A172 (cell line): ENCODE measurements at regions not wholly inside any gene's neighbourhood (a gene's known extent, or its start where the extent isn't known, plus 50 kb on each side); places are given as distances from the start of the nearest gene placed in this dataset.
"Not testable (repeated sequence)": the region's sequence is repeated elsewhere in the genome, so short reads cannot be mapped to it uniquely, and the experiment has no call there.

Experiments used
- DNase-seq: peaks from one replicate; pipeline ENCODE4 v3.0.0-alpha.2; 2015; ENCODE audit warnings: low spot score

DNA sequence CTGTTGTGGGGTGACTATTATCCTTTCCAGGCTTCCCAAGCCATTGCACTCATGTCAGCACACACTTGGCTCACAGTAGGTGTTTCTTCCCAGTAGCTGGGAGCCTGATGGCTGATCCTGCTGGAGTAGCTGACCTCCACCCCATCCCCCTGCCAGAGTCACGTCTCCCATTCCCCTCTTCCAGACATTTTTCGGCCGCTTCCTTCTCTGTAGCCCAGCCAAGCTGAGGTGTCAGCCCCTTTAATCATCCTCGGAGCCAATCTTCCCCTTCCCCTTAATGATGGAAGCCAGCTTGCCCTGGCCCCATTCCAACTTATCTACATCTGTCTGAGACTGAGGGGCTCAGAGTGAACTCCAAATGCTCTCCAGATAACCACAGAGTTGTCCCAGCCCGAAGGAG is 550.7 kb downstream of the MN1 start:
- no peak for DNase-seq

DNA sequence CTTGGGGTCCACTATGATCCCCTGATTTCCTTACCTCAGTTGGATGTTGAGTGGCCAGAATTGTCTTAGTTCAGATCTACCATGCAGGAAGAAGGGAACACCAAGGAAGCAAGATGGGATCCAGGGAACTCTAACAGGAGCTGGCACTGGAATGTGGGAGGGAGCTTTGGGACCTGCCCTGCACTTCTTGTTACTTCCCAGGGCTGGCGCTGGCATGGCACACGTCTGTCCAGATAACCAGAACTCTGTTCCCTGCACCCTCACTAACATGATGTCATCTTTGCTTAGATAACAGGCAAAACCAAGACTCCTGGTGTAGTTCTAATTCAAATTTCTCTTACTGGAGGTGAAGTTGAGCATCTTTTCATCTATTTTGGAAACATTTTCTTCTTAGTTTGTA is 550.0 kb downstream of the MN1 start:
- DNase-seq = no peak

DNA sequence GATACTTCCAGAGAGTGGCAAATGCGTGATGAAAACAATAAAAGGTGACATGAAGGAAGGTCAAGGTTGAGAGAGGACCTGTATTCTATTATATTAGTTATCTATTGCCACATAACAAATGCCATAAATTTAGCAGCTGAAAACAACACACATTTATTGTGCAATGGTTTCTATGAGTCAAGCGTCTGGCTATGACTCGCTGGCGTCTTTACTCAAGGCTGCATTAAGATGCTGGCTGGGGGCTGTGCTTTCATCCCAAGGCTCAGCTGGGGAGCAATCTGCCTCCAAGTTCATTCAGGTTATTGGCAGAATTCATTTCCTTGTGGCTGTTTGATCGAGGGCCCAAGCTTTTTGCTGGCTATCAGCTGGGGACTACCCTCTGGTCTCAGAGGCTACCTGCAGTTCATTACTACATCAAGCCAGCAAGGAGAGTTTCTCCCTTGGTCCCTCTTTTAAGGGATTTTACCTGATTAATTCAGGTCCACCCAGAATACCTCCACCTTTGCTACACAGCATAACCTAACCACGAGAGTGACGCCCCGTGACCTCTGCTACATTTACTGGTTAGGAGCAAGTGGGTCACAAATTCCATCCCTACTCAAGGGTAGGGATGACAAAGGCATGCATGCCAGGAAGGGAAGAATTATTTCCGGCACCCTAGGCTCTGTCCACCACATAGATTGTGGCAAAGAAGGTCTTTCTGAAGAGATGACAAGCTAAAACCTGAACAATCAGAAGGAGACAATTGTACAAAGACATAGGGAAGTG is 549.1 kb downstream of the MN1 start:
- peak; percentile 52 for DNase-seq

DNA sequence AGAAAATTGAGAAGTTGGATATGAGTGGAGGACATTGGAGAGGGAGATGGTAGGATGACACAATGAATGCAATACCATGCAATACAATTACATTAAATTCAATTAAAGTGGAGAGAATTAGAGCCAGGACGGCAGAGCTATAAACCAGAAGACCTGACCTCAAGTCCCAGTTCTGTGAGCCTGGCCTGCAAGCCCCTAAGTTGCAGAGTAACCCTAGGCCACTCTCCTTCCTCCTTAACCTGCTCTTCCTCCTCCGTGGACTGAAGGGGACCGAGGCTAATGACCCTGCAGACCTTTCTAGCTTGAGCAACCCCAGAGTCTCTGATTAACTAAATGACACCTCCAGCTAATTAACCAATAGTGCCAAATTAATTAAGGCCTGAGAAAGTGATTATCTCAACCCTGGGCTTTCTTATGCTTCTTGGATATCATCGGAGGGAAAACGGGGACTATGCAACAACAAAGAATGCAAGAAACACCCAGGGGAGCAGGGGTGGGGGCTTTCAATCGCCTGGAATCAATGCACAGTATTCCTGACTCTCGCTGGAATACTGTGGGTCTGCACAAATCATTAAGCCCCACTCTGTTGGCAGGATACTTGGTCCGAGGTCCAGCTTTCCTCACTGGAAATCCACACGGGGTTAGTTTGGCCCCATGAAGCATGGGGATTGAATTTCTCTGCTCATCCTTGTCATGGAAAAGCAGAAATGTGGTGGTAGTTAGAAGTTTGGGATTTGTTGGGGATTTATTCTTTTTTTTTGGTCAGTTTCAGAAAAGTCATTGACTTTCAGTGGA is 548.3 kb downstream of the MN1 start:
- no peak for DNase-seq

DNA sequence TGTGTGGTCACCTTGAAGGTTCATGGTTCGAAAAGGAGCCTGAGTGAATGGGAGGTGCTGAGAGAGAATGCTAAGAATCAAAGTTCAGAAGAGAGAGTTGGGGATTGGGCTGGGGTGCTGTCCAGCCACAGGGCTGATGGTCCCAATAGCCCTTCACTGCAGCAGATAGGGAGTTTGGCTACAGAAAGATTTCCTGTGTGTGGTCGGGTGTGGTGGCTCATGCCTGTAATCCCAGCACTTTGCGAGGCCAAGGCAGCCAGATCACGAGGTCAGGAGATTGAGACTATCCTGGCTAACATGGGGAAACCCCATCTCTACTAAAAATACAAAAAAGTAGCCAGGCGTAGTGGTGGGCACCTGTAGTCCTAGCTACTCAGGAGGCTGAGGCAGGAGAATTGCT is 547.5 kb downstream of the MN1 start:
- DNase-seq = not testable (repeated sequence)

DNA sequence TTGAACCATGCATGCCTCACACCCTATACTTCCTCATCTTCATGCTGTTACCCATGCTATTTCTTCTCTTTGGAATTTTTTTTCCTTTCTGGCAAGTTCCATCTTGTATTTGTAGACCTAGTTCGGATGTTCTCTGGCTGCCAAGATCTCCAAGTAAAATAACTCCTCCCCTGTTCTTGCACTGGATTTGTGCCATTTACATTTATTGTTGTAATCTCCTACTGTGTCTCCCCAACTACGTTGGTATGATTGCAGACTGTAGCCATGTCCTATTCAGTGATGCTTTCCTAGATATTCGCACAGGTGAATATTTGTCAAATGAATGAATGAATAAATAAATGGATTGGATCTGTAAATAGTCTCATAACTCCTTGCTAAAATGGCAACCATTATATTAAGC is 546.0 kb downstream of the MN1 start:
- DNase-seq = no peak

DNA sequence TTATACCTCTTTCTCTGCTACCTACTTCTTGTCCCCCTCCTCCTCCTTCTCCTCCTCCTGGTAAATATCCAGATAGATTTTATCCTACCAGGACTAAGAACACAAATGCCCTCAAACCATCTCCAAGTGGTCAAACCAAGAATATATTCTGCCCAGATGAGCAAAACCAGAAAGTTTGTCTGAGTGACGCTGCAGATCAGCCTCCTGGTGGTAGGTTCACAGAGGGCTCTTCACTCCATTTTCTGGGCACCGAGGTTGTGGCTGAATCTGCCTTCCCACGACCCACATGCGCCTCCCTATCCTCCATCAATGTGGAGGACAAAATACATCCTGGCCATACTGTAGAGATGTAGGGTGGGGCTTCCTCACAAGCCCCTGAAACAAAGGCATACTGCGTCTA is 543.6 kb downstream of the MN1 start:
- DNase-seq = no peak

DNA sequence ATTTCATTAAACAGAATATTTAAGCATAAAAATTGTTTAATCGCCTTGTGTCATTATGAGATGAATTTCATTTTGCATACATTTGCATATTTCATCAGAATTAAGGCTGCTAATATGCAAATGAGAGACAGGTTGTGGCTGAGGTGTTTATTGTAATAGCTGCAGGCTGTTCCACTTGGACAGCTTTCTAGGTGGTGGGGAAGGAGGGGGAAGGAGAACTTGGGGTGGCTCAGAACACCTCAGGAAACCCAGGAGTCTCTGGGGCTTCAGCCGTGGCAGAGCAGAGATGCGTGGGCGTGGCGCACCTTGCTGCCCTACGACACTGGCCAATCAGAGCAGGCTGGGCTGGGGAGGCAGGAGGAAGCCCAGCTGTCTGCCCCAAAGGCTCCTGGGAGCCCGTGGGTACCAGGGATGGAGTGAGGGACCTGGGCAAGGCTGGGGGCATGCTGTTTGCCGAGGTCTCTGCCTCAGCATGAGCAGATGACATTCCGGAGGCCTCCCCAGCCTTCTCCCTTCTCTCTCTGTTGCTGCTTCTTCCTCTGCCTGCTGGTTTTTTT is 542.9 kb downstream of the MN1 start:
- DNase-seq = no peak

DNA sequence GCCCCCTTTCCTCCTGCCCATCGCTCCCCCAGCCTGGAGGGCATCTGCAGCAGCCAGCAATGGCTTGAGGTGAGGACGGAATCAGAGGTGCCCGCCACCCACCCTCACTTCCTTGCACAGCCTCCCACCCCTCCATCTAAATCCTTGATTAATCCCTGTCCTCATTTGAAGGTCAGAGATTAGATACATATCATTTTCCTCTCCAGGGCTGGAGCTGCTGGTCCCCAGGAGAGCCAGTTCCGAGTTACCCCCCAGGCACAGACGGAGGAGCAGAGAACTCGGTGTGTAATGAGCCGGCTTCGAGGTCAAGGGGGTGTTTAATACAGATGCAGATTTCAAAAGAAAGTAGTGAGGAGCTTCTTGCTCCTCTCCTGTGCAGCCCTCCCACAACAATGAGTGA is 542.1 kb downstream of the MN1 start:
- no peak for DNase-seq

DNA sequence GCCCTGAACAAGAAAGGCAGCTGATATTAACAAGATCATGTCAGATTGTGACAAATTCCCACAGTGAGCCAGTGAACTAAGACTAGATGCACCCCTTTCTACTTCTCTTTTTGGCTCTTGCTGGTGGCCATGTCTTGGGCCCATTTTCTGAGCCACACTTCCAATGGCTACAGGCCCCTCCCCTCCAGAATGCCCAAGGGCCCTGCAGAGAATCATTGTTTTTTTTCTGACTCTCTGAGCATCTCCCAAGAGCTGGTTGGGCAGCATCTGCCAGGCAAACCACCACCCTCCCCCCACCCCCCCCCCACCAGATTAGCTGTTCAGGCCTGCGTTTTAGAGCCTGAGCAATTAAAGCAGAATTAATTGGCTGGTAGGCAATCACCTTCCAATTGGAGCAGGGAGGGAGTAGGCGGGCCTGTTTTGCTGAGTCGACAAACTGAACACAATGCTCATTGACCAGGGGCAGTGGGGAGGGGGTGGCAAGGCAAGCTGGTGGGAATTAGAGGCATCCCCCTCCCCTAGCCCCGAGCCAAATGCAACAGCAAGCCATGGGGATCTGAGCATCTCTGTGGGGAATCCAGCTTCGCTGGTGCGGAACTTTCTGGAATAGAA is 541.4 kb downstream of the MN1 start:
- no peak for DNase-seq

DNA sequence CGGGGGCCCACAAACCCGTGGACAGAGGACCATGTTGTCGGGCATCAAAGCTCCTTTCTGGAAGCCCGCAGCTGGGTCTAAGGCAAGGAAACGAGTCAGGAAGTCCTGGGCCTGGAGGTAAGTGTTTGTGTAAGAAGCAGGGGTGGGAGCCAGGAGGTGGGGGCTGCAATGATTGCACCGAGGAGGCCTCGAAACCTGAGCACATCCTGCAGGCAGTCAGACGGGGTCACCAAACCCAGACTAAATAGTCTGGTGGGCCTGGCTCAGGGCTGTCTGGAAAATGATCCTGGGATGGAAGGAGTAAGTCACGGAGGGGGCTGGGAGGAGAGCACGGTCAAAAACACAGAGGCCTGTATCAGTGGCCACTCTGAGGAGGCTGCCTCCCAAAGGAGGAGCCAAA is 539.2 kb downstream of the MN1 start:
- DNase-seq = no peak

DNA sequence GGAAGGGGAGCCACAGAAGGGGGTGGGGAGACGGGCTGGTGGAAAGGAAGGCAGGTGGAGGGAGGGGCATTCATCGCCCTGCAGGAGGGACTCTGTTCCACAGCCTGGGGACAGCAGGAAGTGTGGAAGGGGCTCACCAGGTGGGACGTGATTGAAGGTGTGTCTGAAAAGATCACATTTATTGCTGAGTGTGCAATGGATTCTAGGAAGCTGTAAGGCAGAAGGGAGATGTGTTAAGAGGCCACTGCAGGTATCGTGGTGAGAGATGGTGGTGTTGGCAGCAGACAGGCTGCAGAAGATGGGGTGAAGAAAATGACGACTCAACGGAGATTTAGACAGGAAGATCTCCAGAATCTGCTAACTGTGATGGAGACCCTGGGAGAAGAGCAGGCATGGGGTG is 537.4 kb downstream of the MN1 start:
- no peak for DNase-seq

DNA sequence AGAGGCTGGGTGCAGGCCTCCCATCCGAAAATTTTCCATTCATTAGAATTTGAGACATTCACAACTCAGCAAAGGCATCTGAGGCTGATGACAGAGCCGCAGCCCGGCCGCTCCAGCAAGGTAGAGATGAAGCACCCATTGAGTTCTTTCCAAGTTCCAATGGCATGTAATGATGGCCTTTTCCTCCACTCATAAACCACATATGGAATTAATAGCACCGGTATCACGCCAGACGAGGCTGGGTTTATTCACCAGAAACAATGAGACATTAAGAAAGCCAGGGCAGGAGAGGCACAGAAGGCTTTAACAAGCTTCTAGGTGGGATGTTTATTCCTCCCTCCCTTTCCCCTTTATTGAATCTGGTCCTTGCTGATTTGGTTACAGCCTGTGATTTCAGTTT is 534.4 kb downstream of the MN1 start:
- no peak for DNase-seq

DNA sequence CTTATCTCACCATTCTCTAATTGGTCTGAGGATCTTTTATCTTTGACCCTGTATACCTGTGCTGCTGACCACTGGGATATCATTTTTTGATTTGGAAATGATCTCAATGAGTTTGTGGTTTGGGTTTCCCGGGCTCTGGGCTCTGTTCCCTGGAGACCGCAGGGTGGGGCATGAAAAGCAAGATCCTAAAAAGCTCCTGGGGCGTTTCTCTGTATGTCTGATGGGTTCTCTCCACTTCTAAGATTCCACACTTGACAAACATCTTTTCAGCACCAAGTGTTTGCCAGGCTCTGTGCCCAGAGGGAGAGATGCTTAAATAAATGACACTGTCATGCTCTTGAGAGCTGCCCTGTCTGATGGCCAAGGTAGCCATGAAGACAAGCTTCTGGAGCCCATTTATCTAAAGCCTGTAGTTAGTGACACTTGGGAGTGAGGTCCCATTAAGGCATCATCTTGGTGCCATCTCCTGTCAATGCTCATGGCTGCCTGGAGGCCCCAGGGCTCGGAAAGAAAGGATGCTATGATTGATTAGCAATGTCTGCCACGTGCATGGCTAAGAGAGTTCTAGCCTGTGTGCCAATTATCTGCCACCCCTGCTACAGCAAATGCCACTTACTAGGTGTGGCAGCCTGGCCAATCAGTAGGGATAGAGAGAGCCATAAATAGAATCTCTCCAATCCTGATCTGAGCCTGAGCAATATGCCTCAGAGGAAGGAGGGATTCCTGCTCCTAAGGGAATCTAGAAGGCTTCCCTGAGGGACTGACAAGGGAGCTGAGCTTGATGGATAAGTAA is 531.6 kb downstream of the MN1 start:
- peak; percentile 36 for DNase-seq

DNA sequence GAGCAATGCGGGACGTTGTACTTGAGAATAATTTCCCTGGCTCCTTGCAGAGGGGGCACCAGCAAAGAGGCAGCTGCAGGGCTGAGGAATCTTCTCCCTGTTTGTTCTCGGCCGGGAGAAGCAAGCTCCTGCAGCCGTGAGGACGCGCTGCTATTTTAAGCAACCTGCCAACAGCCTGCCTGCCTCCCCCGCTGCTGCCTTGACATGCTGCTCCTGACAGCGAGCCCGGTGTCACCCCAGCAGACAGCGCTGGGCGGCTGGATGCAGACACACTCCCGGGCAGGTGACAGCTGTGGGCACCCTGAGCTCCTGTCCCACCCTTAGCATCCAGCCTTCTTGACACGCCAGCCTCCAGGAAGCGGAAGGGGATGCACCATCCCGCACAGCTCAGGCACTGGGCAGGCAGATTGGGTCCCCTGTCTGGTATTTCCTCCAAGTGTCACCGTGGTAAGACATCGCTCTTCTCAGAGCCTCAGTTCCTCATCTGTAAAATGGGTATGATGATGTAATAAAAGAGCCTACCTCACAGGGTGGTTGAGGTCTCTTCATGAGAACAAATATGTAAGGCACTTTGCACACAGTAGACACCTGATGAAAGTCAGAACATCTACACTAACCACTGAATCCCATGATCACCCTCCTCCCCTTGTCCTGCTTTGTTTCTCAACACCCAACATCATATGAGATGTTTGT is 530.6 kb downstream of the MN1 start:
- DNase-seq = no peak

DNA sequence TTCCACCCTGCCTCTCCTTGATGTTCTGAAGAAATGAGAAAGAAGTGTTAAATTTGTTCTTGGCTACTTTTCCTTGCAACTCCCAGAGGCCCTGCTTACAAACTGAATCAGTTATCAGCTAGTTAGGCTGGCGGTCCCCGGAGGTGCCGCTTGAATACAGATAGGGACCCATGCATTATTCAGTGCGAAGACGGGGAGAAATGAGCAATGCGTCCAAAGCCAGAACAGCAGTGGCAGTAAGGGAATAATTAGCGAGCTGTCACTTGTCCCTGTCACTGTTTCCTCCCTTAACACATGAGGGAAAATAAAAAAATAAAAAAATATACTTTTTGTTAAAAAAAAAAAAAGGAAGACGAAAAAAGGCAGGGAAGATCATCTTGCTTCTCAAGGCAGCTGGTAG is 528.1 kb downstream of the MN1 start:
- DNase-seq = no peak

DNA sequence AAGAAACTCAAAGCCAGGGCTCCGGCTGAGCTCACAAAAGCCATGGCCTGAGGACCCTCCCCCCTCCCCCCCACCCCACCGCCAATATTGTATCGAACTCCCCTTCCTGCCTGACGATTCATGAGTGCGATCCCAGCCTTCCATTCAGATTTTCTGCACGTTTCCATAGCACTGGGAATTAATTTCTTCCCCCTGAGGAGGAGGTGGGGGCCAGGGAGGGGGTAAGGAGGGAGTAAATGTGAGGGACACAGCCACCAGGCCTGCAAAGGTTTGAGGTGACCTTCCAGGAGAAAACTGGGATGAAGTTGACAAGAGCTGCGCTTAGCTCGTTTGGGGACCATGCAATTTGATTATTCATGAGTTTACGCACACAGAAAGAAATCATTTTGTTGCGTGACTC is 527.7 kb downstream of the MN1 start:
- no peak for DNase-seq

DNA sequence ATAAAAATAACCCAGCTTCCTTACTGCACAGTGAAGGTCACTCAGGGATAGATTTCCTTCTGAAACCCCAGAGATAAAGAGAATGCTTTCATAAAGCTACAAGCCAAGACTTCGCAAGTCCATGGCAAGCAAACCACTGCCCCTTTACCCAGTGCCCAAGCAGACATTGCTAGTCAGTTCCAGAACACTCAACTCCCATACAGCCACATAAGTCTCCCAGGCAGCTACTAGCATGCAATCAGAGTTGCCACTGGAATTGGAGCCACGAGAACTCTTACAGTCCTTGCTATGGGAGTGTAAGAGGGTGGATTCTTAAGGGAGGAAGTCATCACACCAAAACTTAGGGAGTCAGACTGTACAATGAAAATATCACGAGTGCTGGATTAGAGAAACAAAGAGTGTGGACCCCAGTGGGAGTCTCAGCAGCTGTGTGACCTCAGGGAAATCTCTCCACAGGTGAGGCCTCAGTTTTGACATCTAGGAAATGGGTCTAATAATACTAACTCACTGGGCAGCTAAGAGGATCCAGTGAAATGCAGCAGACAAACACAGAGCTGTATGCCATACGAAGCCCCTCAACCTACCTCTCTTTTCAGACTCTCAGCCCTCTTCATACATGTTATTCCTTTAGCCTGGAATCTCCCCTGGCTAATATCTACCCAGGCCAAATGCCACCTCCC is 526.6 kb downstream of the MN1 start:
- DNase-seq = no peak

DNA sequence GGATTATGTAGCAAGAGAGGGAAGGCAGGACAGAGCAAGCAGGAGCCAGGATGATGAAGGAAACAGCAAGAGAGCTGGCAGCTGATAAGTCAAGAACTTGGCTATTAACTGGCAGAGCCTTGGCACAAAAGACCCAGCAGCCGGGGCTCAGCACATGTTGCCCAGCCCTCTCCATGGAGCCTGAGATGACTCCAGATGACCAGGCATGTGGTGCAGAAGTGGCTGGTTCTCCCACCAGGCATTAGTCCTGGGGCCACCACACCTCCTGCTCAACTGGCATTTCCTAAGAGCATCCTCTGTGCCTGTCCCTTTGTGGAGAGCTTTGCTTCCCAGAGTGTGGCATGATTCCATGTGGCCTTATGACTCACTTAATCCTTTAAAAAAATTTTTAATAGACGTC is 522.6 kb downstream of the MN1 start:
- peak; percentile 1 for DNase-seq

DNA sequence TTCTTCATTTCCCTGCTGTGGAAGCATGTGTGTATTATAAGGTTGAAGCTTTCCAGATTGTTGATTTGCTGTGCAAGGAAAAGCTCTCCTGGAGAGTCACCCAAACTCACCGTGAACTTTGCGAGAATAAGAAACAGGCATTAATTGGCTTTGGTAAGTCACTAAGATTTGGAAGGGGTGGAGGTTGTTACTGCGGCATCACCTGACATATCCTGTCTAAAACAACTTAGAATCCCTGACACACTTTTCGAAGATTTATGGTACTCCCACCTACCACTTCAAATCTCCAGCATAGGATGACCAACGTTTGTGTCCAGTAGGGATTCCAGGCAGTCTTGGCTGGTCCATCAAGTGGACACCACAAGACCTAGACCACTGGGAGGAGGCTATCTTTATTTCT is 518.3 kb downstream of the MN1 start:
- DNase-seq = no peak

DNA sequence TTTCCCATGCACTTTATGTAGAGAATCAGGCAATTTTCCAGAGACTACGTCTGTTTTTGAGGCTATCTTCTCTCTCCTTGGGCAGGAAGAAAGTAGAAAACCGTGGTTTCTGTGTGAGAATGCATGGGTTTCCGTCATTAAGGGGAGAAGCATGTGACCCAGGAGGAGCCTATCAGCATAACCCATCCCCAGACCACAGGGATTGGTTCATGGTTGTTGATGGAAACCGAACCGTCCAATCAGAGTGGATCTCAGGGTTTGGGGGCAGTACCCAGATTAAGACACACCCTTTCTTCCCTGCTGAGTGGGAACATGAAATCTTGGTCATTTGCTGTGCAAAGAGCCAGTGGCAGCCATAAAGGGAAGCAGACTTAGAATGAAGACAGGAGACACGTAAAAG is 517.8 kb downstream of the MN1 start:
- peak; percentile 1 for DNase-seq
